ENCODE measurements at regions not wholly inside any gene's neighbourhood (a gene's known extent, or its start where the extent isn't known, plus 50 kb on each side); places are given as distances from the start of the nearest gene placed in this dataset.
A peak's percentile ranks its signal among the peaks of the same experiment; 100 is the strongest.

- DNase-seq (ENCODE audit: low spot score) = no peak
- Mint-ChIP-seq H3K9me3 (ENCODE audit: unreplicated experiment) (no peaks in the 10 kb centered on the region), H3K27me3 (ENCODE audit: unreplicated experiment) (no peaks in the 10 kb centered on the region), H3K36me3 (ENCODE audit: low read depth, unreplicated experiment) (no peaks in the 10 kb centered on the region), H3K4me3 (ENCODE audit: unreplicated experiment) (no peak overlapping the region), H3K27ac (ENCODE audit: unreplicated experiment) (no peak overlapping the region), H3K4me1 (ENCODE audit: unreplicated experiment) (peaks cover 5% of the 10 kb centered on the region)
- TF ChIP-seq CTCF (IDR thresholded peaks at IDR 0.05; ENCODE audit: unreplicated experiment) = no peak
Observed at GRCh38 chr10:4692206-4692605, 133.8 kb upstream of the AKR1E2 start.

- no peak for TF ChIP-seq CTCF (IDR thresholded peaks at IDR 0.05; ENCODE audit: unreplicated experiment)
- H3K36me3 Mint-ChIP-seq (ENCODE audit: low read depth, unreplicated experiment) = no peaks in the 10 kb centered on the region
- no peak overlapping the region for H3K4me3 Mint-ChIP-seq (ENCODE audit: unreplicated experiment)
- peaks cover 5% of the 10 kb centered on the region for H3K4me1 Mint-ChIP-seq (ENCODE audit: unreplicated experiment)
- no peaks in the 10 kb centered on the region for H3K27me3 Mint-ChIP-seq (ENCODE audit: unreplicated experiment)
- H3K27ac Mint-ChIP-seq (ENCODE audit: unreplicated experiment) = peak overlapping the region; percentile 50
- no peaks in the 10 kb centered on the region for H3K9me3 Mint-ChIP-seq (ENCODE audit: unreplicated experiment)
- DNase-seq (ENCODE audit: low spot score) = no peak
Observed at GRCh38 chr10:4691776-4692175, 134.2 kb upstream of the AKR1E2 start.

GRCh38 chr10:4691301-4691700 is 134.7 kb upstream of the AKR1E2 start:
- no peak overlapping the region for H3K4me3 Mint-ChIP-seq (ENCODE audit: unreplicated experiment)
- no peaks in the 10 kb centered on the region for H3K27me3 Mint-ChIP-seq (ENCODE audit: unreplicated experiment)
- H3K4me1 Mint-ChIP-seq (ENCODE audit: unreplicated experiment) = peaks cover 5% of the 10 kb centered on the region
- H3K36me3 Mint-ChIP-seq (ENCODE audit: low read depth, unreplicated experiment) = no peaks in the 10 kb centered on the region
- H3K9me3 Mint-ChIP-seq (ENCODE audit: unreplicated experiment) = no peaks in the 10 kb centered on the region
- no peak overlapping the region for H3K27ac Mint-ChIP-seq (ENCODE audit: unreplicated experiment)
- DNase-seq (ENCODE audit: low spot score) = no peak
- no peak for TF ChIP-seq CTCF (IDR thresholded peaks at IDR 0.05; ENCODE audit: unreplicated experiment)

GRCh38 chr10:4688601-4689000 is 137.4 kb upstream of the AKR1E2 start:
- no peaks in the 10 kb centered on the region for H3K27me3 Mint-ChIP-seq (ENCODE audit: unreplicated experiment)
- DNase-seq (ENCODE audit: low spot score) = no peak
- H3K4me3 Mint-ChIP-seq (ENCODE audit: unreplicated experiment) = no peak overlapping the region
- no peak overlapping the region for H3K27ac Mint-ChIP-seq (ENCODE audit: unreplicated experiment)
- no peak for TF ChIP-seq CTCF (IDR thresholded peaks at IDR 0.05; ENCODE audit: unreplicated experiment)
- H3K4me1 Mint-ChIP-seq (ENCODE audit: unreplicated experiment) = peaks cover 10% of the 10 kb centered on the region
- no peaks in the 10 kb centered on the region for H3K36me3 Mint-ChIP-seq (ENCODE audit: low read depth, unreplicated experiment)
- H3K9me3 Mint-ChIP-seq (ENCODE audit: unreplicated experiment) = no peaks in the 10 kb centered on the region

- Mint-ChIP-seq H3K36me3 (ENCODE audit: low read depth, unreplicated experiment) (no peaks in the 10 kb centered on the region), H3K4me1 (ENCODE audit: unreplicated experiment) (peaks cover 10% of the 10 kb centered on the region), H3K9me3 (ENCODE audit: unreplicated experiment) (no peaks in the 10 kb centered on the region), H3K27me3 (ENCODE audit: unreplicated experiment) (no peaks in the 10 kb centered on the region), H3K4me3 (ENCODE audit: unreplicated experiment) (no peak overlapping the region), H3K27ac (ENCODE audit: unreplicated experiment) (no peak overlapping the region)
- TF ChIP-seq CTCF (IDR thresholded peaks at IDR 0.05; ENCODE audit: unreplicated experiment) = no peak
- no peak for DNase-seq (ENCODE audit: low spot score)
Observed at GRCh38 chr10:4688168-4688567, 137.8 kb upstream of the AKR1E2 start.

Data from endothelial cell (in vitro differentiated cells).